ENCODE measurements at regions not wholly inside any gene's neighbourhood (a gene's known extent, or its start where the extent isn't known, plus 50 kb on each side); places are given as distances from the start of the nearest gene placed in this dataset.

DNA sequence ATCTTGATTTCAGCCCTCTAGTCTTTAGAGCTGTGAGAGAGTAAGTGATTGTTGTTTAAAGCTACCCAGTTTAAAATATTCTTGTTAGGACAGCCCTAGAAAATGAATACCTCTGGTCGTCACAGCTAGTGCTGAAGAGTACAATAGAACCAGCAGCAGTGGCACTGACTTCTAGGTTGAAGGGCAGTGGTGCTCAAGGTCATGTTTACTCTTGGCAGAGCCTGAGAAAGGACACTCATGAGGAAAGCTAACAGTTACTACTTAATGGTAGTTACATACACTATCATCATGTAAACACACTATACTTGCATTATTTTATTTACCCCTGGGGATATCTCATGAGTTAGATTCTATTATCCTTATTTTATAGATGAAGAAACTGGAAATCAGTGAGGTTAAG lies 323.0 kb downstream of the SH2D4B start:
- DNase-seq (ENCODE audit: low read depth): no peak

GRCh38 chr10:80861882-80862281 lies 324.2 kb downstream of the SH2D4B start:
- no peak for DNase-seq (ENCODE audit: low read depth)

DNA sequence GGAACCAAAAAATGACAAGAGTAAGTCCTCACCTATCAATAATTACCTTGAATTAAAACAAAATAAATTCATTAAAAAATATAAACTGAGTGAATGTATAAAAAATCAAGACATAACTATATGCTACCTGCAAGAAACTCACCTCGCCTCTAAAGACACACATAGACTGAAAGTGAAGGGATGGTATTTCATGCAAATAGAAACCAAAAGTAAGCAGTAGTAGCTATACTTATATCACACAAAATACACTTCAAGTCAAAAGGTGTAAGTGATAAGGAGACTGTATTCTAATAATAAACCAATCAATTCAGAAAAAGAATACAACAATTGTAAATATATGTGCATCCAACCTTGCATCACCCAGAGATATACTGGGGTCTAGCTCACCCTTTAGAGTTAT lies 332.6 kb downstream of the SH2D4B start:
- no peak for DNase-seq (ENCODE audit: low read depth)

- DNase-seq (ENCODE audit: low read depth): no peak
Observed at GRCh38 chr10:80871083-80871482, 333.4 kb downstream of the SH2D4B start.

GRCh38 chr10:80878330-80878729 lies 340.6 kb downstream of the SH2D4B start:
- DNase-seq (ENCODE audit: low read depth): no peak

DNA sequence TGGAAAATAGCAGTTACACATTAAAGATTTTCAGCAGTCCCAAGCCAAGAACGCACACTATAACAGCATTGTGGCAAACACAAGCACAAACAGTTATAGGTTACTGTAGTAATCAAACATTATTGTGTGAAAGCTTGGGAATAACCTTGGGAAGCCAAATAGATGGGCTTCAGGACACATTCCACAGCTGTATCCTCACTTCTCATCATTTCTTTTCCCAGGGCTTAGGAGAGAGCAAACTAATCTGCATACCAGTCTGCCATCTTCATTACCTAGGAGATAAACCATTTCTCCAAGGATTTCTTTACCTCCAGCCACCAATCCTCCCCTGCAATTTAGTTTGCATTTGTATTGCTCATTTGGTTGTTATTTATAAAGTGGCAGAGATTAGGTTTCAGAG lies 352.4 kb downstream of the SH2D4B start:
- no peak for DNase-seq (ENCODE audit: low read depth)

DNA sequence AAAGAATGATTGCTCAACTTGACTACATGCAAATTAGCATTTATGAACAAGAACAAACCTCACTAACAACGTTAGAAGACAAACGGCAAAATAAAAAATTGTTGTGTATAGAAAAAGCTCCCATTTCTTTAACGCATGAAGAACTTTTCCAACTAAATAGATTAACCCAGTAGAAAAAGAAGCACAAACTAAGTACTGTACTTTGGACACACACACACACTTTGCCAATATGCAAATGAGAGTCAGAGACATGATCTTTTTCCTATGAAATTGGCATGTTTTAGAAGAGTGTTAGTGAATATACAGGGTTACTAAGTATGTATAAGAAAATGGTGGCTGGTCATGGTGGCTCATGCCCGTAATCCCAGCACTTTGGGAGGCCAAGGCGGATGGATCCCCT lies 355.6 kb downstream of the SH2D4B start:
- DNase-seq (ENCODE audit: low read depth): no peak

DNA sequence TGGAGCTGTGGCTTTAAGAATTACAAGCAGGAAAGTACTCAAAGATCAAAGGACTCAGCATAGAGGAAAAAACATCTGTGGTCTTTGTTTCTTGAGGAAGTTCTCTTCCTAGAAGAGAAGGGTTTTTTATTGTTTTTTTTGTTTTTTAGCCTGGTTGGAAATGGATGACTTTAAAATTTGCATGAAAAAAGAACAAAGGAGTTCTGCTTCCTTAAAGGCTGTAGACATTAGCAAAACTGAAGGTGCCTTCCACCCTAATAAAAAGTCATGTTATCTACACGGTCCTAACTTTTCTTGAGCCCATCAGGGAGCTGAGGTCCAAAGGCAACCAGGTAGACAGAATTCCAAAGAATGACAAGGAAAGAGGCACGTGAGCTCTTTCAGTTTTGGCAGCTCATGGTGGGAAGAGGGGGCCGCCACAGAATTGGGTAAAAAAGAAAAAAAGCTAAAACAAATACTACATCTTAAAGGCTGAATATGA lies 356.6 kb downstream of the SH2D4B start:
- DNase-seq (ENCODE audit: low read depth): no peak

DNA sequence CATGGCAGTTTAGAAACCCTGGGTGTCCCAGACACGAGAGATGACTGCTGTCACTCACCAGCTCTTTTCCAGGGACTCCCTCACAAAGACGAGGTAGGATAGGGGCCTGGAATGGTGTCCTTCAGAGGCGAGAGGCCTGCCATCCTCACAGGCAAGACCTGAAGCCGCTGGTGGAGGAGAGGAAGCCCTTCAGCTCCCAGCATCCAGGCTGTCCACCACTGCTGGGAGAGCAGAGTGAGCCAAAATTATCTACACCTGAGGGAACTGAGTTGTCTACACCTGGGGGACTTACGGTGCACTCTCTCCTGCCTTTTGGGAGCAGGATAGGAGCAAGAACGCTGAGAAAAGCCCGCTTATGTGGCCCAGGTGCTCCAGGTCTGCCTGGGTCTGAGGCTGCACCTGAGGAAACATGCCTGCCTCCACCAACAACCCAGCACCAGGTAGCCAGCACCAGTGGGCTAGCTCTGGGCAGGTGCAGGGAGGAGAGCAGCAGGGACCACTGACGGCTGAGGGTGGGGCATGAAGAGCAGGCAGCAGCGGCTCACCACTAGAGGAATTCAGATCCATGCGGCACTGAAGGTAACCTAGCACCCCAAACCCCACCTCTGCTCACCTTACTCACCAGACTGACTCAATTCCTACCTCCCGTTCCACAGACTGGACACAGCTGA lies 357.2 kb downstream of the SH2D4B start:
- DNase-seq (ENCODE audit: low read depth): no peak

DNA sequence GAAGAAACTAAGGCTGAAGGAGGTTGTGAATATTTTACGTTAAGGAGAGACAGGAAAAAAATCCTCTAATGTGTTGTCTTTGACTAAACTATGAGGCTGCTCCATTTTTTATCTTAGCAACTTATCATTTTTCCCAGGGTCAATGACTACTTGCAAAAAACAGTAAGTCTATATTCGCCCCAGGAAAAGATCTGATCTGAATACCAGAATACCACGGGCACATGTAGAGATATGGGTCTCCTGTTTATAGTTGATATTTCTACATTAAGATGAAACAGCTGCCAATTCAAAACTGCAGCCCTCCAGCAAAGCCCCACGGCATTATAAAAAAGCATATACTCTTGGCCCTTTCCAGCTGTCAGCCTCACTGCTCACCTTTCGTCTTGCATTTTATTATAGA lies 358.4 kb downstream of the SH2D4B start:
- no peak for DNase-seq (ENCODE audit: low read depth)

- DNase-seq (ENCODE audit: low read depth): no peak
Observed at GRCh38 chr10:80896959-80897358, 359.3 kb downstream of the SH2D4B start.

DNA sequence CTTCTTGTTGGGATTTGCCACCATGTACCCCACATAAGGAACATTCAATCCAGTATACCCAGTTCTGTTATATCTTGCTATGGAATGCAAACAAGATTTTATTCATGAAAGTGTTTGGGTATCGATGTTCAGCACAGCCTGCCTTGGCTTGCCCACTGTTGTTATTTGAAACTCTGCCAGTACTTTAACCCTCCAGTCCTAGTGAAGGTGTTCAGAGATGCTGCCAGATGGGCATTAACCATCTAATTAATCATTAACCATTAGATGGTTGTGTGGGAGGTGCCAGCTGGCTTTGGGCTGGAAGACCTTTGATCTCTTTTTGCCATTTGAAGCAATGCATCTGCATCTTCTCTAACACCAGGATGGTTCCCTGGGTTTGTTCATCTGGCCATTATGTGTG lies 363.0 kb downstream of the SH2D4B start:
- DNase-seq (ENCODE audit: low read depth): no peak

DNA sequence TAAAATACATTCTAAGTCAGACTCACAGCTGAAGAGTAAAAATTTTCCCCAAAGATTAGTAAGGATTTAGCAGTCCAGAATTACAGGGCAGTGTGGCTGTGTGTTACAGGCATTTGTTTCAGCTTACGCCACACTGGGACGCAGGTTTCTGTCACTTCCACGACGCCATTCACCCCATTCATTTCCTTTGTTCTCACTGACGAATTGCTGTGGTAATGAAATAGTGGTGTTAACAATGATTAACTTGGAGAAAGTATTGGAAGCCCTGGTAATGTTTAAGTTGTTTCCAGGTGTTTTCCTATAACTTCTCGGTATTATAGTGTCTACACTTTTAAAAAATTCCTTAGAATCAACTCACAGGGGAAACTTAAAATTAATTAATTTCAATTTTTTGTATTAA lies 370.9 kb downstream of the SH2D4B start:
- DNase-seq (ENCODE audit: low read depth): no peak

DNA sequence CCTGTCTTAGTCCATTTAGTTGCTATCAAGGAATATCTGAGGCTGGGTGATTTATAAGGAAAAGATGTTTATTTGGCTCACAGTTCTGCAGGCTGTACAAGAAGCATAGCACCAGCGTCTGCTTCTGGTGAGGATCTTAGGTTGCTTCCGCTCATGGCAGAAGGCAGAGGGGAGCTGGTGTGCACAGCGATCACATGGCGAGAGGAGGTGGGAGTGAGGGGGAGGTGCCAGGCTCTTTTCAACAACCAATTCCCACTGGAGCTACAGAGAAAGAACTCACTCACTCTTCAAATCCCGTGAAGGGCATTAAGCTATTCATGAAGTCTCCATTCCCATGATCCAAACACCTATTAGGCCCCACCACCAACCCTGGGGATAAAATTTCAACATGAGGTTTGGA lies 371.6 kb downstream of the SH2D4B start:
- no peak for DNase-seq (ENCODE audit: low read depth)

GRCh38 chr10:80917636-80918035 lies 379.9 kb downstream of the SH2D4B start:
- no peak for DNase-seq (ENCODE audit: low read depth)

GRCh38 chr10:80921032-80921431 lies 383.3 kb downstream of the SH2D4B start:
- no peak for DNase-seq (ENCODE audit: low read depth)

DNA sequence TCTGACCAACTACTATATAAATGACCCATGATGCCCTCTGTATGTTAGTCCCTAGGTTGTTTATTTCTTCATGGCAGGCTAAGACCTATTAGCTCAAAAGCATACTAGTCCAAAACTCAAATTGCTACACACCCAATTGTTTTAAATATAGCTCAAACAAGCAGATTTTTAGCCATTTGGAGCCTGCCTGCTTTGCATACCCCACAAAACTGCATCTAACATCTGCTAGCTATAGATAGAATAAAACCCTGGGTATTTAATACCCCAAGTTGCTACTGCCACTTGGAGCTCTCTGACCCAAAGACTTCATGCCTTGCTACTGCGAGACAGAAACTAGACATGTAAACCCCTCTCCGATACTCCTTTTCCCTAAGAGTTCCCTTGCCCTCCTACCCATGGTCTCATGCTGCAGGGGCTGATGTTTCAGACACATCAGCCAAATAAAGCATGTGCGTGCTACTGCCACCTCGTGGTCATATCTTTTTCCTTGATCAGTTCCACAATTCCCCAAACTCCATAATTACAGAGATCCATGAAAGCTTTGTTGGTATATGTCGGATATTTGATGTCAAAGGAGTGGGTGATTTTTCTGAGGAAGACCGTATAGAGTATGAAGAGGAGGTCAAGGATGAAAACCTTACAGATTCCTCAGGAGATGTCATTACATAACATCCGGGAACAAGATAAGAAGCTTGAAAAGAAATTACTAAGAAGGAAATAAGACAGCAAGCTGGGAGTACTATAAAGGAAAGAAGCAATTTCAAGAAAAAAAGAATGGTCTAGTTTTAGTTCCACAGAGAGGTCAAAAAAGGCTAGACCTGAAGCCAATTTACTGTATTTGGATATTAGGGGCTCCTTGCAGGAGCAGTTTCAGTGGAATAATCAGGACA lies 386.6 kb downstream of the SH2D4B start:
- no peak for DNase-seq (ENCODE audit: low read depth)

- no peak for DNase-seq (ENCODE audit: low read depth)
Observed at GRCh38 chr10:80927419-80928078, 389.8 kb downstream of the SH2D4B start.

DNA sequence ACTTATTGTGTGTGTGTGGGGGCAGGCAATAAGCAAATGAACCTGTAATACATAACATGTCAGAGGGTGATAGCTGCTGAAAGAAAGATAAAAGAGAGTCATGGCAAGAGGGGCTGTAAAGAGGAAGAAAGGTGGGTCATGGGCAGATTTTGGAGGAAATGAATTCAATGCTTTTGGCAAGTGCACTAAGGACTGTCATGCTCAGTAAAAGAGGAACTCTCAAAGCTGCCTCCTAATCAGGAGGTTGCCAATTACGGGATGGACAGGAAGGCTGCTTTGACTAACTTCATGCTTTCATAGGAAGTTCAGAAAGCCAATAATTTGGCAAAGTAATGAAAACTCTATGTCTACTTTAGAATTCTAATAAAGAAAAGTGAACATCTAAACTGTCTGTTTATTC lies 401.2 kb downstream of the SH2D4B start:
- no peak for DNase-seq (ENCODE audit: low read depth)

GRCh38 chr10:80945264-80945880 lies 407.7 kb downstream of the SH2D4B start:
- no peak for DNase-seq (ENCODE audit: low read depth)

DNA sequence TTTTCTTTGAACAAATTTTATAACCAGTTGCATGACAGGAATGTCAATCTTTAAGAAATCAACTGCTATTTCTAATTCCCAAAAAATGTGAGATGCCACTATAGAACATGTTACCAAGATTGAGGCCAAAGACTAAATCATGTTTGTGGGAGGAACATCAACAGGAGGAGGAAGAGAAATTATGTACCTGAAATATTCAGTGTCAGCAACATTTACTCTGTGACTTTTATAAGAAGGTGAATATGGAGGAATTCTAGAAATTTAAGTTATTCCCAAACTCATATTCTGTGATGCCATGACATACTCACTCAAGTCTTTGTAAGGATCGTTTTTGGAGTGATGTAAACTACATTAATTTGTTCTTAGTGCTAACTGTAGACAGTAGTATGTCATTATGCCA lies 408.4 kb downstream of the SH2D4B start:
- no peak for DNase-seq (ENCODE audit: low read depth)

DNA sequence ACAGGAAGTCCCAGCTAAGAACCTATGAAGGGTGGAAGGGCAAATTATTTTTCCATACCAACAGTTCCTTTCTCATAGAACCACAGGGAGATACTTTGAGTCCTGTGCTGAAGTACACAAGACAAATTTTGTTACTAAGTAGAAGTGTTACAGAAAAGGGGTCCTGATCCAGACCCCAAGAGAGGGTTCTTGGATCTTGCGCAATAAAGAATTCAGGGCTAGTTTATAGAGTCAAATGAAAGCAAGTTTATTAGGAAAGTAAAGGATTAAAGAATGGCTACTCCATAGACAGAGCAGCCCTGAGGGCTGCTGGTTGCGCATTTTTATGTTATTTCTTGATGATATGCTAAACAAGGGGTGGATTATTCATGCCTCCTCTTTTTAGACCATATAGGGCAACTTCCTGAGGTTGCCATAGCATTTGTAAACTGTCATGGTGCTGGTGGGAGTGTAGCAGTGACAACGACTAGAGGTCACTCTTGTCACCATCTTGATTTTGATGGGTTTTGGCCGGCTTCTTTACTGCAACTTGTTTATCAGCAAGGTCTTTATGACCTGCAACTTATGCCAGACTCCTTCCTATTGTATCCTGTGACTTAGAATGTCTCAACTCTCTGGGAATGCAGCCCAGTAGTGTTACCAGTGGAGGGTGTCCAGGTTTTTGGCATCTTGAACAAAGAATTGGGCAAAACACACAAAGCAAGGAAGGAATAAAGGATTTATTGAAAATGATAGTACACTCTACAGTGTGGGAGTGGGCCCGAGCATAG lies 409.4 kb downstream of the SH2D4B start:
- DNase-seq (ENCODE audit: low read depth): no peak

Measured in stimulated activated CD8-positive, alpha-beta memory T cell treated with anti-CD3 and anti-CD28 coated beads, Interleukin-12 subunit alpha, Interleukin-12 subunit beta, amount 100 ng/mL, for 1 hour (primary cell).